Mesenteric fat pad (tissue), 1 donor: ENCODE measurements at regions not wholly inside any gene's neighbourhood (a gene's known extent, or its start where the extent isn't known, plus 50 kb on each side); places are given as distances from the start of the nearest gene placed in this dataset.
"Not testable (repeated sequence)": the region's sequence is repeated elsewhere in the genome, so short reads cannot be mapped to it uniquely, and the experiment has no call there.

Experiments
- DNase-seq: peaks from one replicate; pipeline ENCODE4 v3.0.0-alpha.2; 2020; ENCODE audit warnings: low spot score
- donor health status: DM: yes; HTN: yes; CAD: no.

GRCh38 chr22:47422736-47423135 lies 660.3 kb downstream of the TBC1D22A start:
- peak; percentile 64 for DNase-seq

- DNase-seq, result peak; percentile 26
These were observed 659.4 kb downstream of the TBC1D22A start for GRCh38 chr22:47421846-47422245.

GRCh38 chr22:47420211-47420610 lies 657.8 kb downstream of the TBC1D22A start:
- peak; percentile 57 for DNase-seq

- peak; percentile 41 for DNase-seq
These were observed 656.8 kb downstream of the TBC1D22A start for GRCh38 chr22:47419239-47419638.

- DNase-seq, result peak; percentile 37
These were observed 655.2 kb downstream of the TBC1D22A start for GRCh38 chr22:47417699-47418098.

- DNase-seq, result peak; percentile 41
These were observed 648.6 kb downstream of the TBC1D22A start for GRCh38 chr22:47411006-47411405.

GRCh38 chr22:47409539-47410275 lies 647.3 kb downstream of the TBC1D22A start:
- DNase-seq, result peak; percentile 75

- peak; percentile 33 for DNase-seq
These were observed 646.0 kb downstream of the TBC1D22A start for GRCh38 chr22:47408409-47408808.

- DNase-seq, result peak; percentile 64
These were observed 645.1 kb downstream of the TBC1D22A start for GRCh38 chr22:47407461-47408025.

GRCh38 chr22:47406896-47407295 lies 644.4 kb downstream of the TBC1D22A start:
- peak; percentile 35 for DNase-seq

GRCh38 chr22:47406180-47406834 lies 643.9 kb downstream of the TBC1D22A start:
- peak; percentile 47 for DNase-seq

GRCh38 chr22:47405222-47405621 lies 642.8 kb downstream of the TBC1D22A start:
- DNase-seq, result peak; percentile 69

- DNase-seq, result peak; percentile 67
These were observed 640.6 kb downstream of the TBC1D22A start for GRCh38 chr22:47402876-47403525.

- DNase-seq, result no peak
These were observed 639.7 kb downstream of the TBC1D22A start for GRCh38 chr22:47401976-47402770.

GRCh38 chr22:47401592-47401898 lies 639.1 kb downstream of the TBC1D22A start:
- DNase-seq, result no peak

GRCh38 chr22:47400701-47401591 lies 638.5 kb downstream of the TBC1D22A start:
- DNase-seq, result no peak

- not testable (repeated sequence) for DNase-seq
These were observed 637.7 kb downstream of the TBC1D22A start for GRCh38 chr22:47400131-47400530.

GRCh38 chr22:47398921-47399790 lies 636.7 kb downstream of the TBC1D22A start:
- no peak for DNase-seq

- no peak for DNase-seq
These were observed 636.0 kb downstream of the TBC1D22A start for GRCh38 chr22:47398491-47398890.
